Lower leg skin (tissue), 3 donors: ENCODE measurements at regions not wholly inside any gene's neighbourhood (a gene's known extent, or its start where the extent isn't known, plus 50 kb on each side); places are given as distances from the start of the nearest gene placed in this dataset.

Source experiments
- POLR2A ChIP-seq, 2 donors: fragments of 450-650 bp; IDR thresholded peaks; one replicate each; pipeline ENCODE4 v1.6.1; 2016 to 2017; ENCODE audit warnings: antibody characterized with exemption in 2 of 2, mild to moderate bottlenecking in 1 of 2, moderate library complexity in 1 of 2
- TF ChIP-seq, protein P1 (sequence below), 3 donors: fragments of 450-650 bp; IDR thresholded peaks; one replicate each; pipeline ENCODE4 v1.5.1; 2016; ENCODE audit warnings: antibody characterized with exemption in 3 of 3, mild to moderate bottlenecking in 3 of 3, moderate library complexity in 2 of 3

DNA sequence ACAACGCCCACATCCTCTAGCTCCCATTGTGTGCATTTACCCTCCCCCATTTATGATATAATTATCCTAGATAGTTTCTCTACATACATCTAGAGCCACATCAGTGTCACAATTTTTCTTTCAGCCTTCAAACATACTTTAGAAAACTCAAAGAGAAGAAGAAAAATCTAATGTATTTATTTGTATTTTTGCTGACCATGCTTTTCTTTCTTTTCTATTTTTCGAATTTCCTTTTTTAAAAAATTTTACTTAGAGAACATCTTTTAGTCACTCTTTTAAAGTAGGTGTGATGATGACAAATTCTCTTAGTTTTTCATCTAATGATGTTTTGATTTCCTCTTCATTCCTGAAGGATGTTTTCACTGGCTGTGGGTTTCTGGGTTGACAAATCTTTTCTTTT lies 117.0 kb upstream of the CHL1 start:
- TF ChIP-seq, protein P1, sequence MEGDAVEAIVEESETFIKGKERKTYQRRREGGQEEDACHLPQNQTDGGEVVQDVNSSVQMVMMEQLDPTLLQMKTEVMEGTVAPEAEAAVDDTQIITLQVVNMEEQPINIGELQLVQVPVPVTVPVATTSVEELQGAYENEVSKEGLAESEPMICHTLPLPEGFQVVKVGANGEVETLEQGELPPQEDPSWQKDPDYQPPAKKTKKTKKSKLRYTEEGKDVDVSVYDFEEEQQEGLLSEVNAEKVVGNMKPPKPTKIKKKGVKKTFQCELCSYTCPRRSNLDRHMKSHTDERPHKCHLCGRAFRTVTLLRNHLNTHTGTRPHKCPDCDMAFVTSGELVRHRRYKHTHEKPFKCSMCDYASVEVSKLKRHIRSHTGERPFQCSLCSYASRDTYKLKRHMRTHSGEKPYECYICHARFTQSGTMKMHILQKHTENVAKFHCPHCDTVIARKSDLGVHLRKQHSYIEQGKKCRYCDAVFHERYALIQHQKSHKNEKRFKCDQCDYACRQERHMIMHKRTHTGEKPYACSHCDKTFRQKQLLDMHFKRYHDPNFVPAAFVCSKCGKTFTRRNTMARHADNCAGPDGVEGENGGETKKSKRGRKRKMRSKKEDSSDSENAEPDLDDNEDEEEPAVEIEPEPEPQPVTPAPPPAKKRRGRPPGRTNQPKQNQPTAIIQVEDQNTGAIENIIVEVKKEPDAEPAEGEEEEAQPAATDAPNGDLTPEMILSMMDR (IDR thresholded peaks at IDR 0.05) = no peak
- no peak for TF ChIP-seq POLR2A (IDR thresholded peaks at IDR 0.05)
